ENCODE measurements at regions not wholly inside any gene's neighbourhood (a gene's known extent, or its start where the extent isn't known, plus 50 kb on each side); places are given as distances from the start of the nearest gene placed in this dataset.

DNA sequence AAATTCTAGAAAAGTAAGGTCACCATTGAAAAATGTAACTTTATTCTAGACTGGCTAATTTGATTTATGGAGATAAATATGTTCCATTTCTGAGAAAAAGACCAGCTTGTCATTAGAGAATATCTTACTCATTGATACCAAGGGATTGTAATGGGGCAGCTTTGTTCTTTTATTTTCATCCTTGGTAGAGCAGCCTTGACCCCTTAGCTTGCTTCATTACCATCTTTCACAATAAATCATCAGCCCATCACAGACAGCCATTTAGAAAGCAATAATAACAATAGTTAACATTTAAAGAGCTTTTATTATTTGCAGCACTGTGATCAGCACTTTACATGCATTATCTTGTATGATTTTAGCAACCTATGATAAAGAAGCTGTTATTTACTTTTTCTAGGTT lies 253.6 kb downstream of the C3orf38 start:
- POLR2A ChIA-PET: no interaction called here
- H3K4me3 ChIP-seq (ENCODE audit: low read depth, low read length): no peak overlapping the region
- no peak for DNase-seq (ENCODE audit: low read depth, low spot score)
- no peak for TF ChIP-seq CTCF (IDR thresholded peaks at IDR 0.05; ENCODE audit: insufficient read depth, low read length, missing control alignments)
- CTCF ChIA-PET: no interaction called here

- POLR2A ChIA-PET: no interaction called here
- TF ChIP-seq CTCF (IDR thresholded peaks at IDR 0.05; ENCODE audit: insufficient read depth, low read length, missing control alignments): no peak
These were observed 258.3 kb downstream of the C3orf38 start for GRCh38 chr3:88408097-88408496.

DNA sequence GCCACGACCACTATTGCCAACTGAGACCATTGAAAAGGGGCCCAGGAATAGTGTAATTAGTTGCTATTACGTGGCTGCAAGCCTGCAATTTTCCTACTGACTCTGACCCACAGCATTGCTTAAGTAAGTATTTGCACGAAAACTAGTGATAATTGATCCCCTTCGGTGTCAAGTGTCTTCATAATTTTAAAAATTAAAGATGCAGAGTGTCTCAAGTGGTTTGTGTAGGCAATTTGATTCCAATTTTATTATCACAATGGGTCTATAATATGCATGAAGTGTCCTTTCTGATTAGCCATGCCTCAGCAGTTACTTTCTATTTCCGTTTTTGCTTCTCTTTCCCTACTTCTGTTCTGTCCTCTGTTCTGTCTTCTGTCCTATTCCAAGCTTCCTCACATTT lies 259.2 kb downstream of the C3orf38 start:
- no peak overlapping the region for H3K4me3 ChIP-seq (ENCODE audit: low read depth, low read length)
- DNase-seq (ENCODE audit: low read depth, low spot score): no peak
- ChIA-PET CTCF (no interaction called here), POLR2A (no interaction called here)
- TF ChIP-seq CTCF (IDR thresholded peaks at IDR 0.05; ENCODE audit: insufficient read depth, low read length, missing control alignments): no peak

More at GRCh38 chr3:88408097-88408496, 258.3 kb downstream of the C3orf38 start:
- CTCF ChIA-PET: interaction anchor here (0.6 kb wide), 1 partner anchor 69 kb away, joined by 3 read pairs; no protein-coding TSS in a partner anchor
- no peak overlapping the region for H3K4me3 ChIP-seq (ENCODE audit: low read depth, low read length)
- DNase-seq (ENCODE audit: low read depth, low spot score): no peak

DNA sequence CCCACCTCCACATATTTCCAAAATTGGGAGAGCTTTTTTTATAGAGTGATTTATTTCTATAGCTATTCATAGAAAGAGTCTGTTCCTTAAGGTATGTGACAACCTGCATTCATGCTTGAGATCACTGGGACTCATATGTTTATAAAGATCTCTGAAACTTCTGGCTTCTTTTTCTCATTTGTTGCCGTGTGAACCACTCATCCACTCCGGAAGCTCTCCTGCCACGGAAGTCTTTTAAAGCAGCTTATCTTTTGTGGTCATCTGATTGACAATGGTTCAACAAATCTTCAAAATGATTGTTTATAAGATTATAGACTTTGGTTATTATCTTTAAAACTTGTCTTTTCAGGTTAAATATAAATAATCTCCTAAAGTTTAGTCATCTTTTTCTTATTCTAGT lies 260.5 kb downstream of the C3orf38 start:
- ChIA-PET CTCF (no interaction called here), POLR2A (no interaction called here)
- no peak overlapping the region for H3K4me3 ChIP-seq (ENCODE audit: low read depth, low read length)
- DNase-seq (ENCODE audit: low read depth, low spot score): no peak
- no peak for TF ChIP-seq CTCF (IDR thresholded peaks at IDR 0.05; ENCODE audit: insufficient read depth, low read length, missing control alignments)

DNA sequence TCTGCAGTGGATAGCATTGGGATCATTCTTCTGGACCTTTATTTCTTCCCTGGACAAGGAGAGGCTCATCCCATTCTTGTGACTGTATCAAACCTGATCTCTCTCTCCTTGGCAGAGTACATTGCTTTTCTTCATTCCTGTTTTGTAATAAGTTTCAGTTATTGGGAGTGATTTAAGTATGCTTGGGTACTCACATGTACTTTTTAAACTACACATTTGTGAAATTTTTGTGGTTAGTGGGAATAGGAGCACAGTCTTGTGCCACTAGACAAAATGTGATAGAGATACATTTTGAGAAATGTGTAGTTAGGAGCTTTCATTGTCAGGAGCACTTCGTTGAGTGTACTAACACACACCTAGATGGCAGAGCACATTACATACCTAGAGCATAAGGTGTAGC lies 262.6 kb downstream of the C3orf38 start:
- CTCF ChIA-PET: no interaction called here
- no peak for TF ChIP-seq CTCF (IDR thresholded peaks at IDR 0.05; ENCODE audit: insufficient read depth, low read length, missing control alignments)
- POLR2A ChIA-PET: no interaction called here
- no peak for DNase-seq (ENCODE audit: low read depth, low spot score)
- no peak overlapping the region for H3K4me3 ChIP-seq (ENCODE audit: low read depth, low read length)

DNA sequence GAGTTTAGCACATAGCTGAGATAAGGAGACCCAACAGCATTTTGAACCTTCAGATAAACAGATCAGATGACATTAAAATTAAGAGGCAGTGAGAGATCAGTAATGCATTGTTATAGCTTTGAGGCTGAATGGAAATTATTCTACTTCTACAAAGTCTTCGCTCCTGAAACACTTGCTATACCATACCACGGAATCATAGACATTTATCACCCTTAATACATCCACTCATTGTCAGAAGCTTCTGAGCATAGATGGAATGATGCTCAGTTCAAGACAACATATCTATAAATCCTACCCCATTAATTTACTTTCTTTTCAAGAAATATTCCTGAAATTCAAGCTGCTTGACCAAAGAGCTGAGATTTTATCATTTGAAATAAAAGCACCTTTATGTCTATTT lies 266.7 kb downstream of the C3orf38 start:
- ChIA-PET POLR2A (no interaction called here), CTCF (no interaction called here)
- TF ChIP-seq CTCF (IDR thresholded peaks at IDR 0.05; ENCODE audit: insufficient read depth, low read length, missing control alignments): no peak
- no peak overlapping the region for H3K4me3 ChIP-seq (ENCODE audit: low read depth, low read length)
- no peak for DNase-seq (ENCODE audit: low read depth, low spot score)
